ENCODE measurements at regions not wholly inside any gene's neighbourhood (a gene's known extent, or its start where the extent isn't known, plus 50 kb on each side); places are given as distances from the start of the nearest gene placed in this dataset.
"Not testable (repeated sequence)": the region's sequence is repeated elsewhere in the genome, so short reads cannot be mapped to it uniquely, and the experiment has no call there.

- TF ChIP-seq ZNF324 (tag by site-specific recombination; IDR thresholded peaks at IDR 0.05) (no peak), ZNF169 (tag by site-specific recombination; IDR thresholded peaks at IDR 0.05) (no peak), ZNF2 (tag by site-specific recombination; IDR thresholded peaks at IDR 0.05) (no peak), ZNF426 (tag by site-specific recombination; IDR thresholded peaks at IDR 0.05) (no peak), GLIS2 (tag by site-specific recombination; IDR thresholded peaks at IDR 0.05) (no peak), ZSCAN18 (tag by site-specific recombination; IDR thresholded peaks at IDR 0.05) (no peak), GLIS1 (tag by site-specific recombination; IDR thresholded peaks at IDR 0.05) (no peak), ZNF785 (tag by site-specific recombination; IDR thresholded peaks at IDR 0.05) (no peak), ZNF19 (tag by site-specific recombination; IDR thresholded peaks at IDR 0.05; ENCODE audit: low read depth) (no peak), ZSCAN16 (tag by site-specific recombination; IDR thresholded peaks at IDR 0.05) (no peak), ZNF121 (tag by site-specific recombination; IDR thresholded peaks at IDR 0.05) (no peak), ZNF707 (tag by site-specific recombination; IDR thresholded peaks at IDR 0.05) (no peak)
- TF ChIP-seq, protein P1, sequence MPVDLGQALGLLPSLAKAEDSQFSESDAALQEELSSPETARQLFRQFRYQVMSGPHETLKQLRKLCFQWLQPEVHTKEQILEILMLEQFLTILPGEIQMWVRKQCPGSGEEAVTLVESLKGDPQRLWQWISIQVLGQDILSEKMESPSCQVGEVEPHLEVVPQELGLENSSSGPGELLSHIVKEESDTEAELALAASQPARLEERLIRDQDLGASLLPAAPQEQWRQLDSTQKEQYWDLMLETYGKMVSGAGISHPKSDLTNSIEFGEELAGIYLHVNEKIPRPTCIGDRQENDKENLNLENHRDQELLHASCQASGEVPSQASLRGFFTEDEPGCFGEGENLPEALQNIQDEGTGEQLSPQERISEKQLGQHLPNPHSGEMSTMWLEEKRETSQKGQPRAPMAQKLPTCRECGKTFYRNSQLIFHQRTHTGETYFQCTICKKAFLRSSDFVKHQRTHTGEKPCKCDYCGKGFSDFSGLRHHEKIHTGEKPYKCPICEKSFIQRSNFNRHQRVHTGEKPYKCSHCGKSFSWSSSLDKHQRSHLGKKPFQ (tag by site-specific recombination; IDR thresholded peaks at IDR 0.05): no peak
- no peak overlapping the region for H3K4me3 ChIP-seq (ENCODE audit: low read depth, low read length)
- no peaks in the 10 kb centered on the region for H3K36me3 ChIP-seq (ENCODE audit: control insufficient read depth in 2 of 2, insufficient read depth in 1 of 2, low read length in 2 of 2)
- no peak overlapping the region for H3K27ac ChIP-seq (ENCODE audit: extremely low read depth, low read depth, low read length)
- CTCF ChIA-PET: no interaction called here
- POLR2A ChIA-PET: no interaction called here
- H3K9me3 ChIP-seq (ENCODE audit: control insufficient read depth, insufficient read depth, low read depth, low read length): peaks cover 2% of the 10 kb centered on the region
- H3K4me1 ChIP-seq (ENCODE audit: control insufficient read depth, insufficient read depth, low read length): no peaks in the 10 kb centered on the region
These were observed 99.0 kb upstream of the MEF2A start for GRCh38 chr15:99466701-99467337.

DNA sequence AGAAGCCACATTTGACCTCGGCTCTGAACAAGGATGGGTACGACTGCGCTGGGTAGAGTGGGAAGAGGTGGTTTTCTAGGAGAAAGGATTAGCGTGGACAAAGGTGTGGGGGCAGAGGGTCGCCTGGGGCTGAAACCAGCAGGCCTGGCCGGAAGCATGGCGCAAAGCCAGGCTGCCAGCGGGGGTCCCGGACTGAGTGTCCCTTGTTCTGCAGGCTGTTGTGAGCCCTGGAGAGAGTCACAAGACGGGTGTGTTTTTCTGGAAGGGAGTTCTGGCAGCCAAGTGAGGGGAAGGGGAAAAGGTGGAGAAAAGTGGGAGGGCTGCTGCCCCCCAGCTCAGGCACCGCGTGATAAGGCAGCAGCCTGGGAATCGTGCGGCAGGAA lies 98.5 kb upstream of the MEF2A start:
- peaks cover 2% of the 10 kb centered on the region for H3K9me3 ChIP-seq (ENCODE audit: control insufficient read depth, insufficient read depth, low read depth, low read length)
- H3K4me1 ChIP-seq (ENCODE audit: control insufficient read depth, insufficient read depth, low read length): no peaks in the 10 kb centered on the region
- ChIA-PET POLR2A (no interaction called here), CTCF (interaction anchor here (1.0 kb wide), 1 partner anchor 10 kb away, joined by 3 read pairs; no protein-coding TSS in a partner anchor)
- no peak for TF ChIP-seq MYNN (tag by site-specific recombination; IDR thresholded peaks at IDR 0.05; ENCODE audit: borderline replicate concordance)
- no peak overlapping the region for H3K27ac ChIP-seq (ENCODE audit: extremely low read depth, low read depth, low read length)
- H3K4me3 ChIP-seq (ENCODE audit: low read depth, low read length): no peak overlapping the region
- no peaks in the 10 kb centered on the region for H3K36me3 ChIP-seq (ENCODE audit: control insufficient read depth in 2 of 2, insufficient read depth in 1 of 2, low read length in 2 of 2)

- no peaks in the 10 kb centered on the region for H3K4me1 ChIP-seq (ENCODE audit: control insufficient read depth, insufficient read depth, low read length)
- H3K4me3 ChIP-seq (ENCODE audit: low read depth, low read length): no peak overlapping the region
- TF ChIP-seq ZNF248 (tag by site-specific recombination; IDR thresholded peaks at IDR 0.05): no peak
- no peak for TF ChIP-seq TRIM28 (IDR thresholded peaks at IDR 0.05; ENCODE audit: borderline replicate concordance, low read length)
- TF ChIP-seq ZNF311 (tag by site-specific recombination; IDR thresholded peaks at IDR 0.05; ENCODE audit: borderline replicate concordance): no peak
- no peak for TF ChIP-seq ZNF169 (tag by site-specific recombination; IDR thresholded peaks at IDR 0.05)
- no peak for TF ChIP-seq ZNF785 (tag by site-specific recombination; IDR thresholded peaks at IDR 0.05)
- TF ChIP-seq ZNF266 (tag by site-specific recombination; IDR thresholded peaks at IDR 0.05; ENCODE audit: low read depth): no peak
- no peak for TF ChIP-seq ZNF148 (tag by site-specific recombination; IDR thresholded peaks at IDR 0.05; ENCODE audit: borderline replicate concordance)
- H3K9me3 ChIP-seq (ENCODE audit: control insufficient read depth, insufficient read depth, low read depth, low read length): peaks cover 2% of the 10 kb centered on the region
- H3K27ac ChIP-seq (ENCODE audit: extremely low read depth, low read depth, low read length): no peak overlapping the region
- no peaks in the 10 kb centered on the region for H3K36me3 ChIP-seq (ENCODE audit: control insufficient read depth in 2 of 2, insufficient read depth in 1 of 2, low read length in 2 of 2)
- ChIA-PET POLR2A (no interaction called here), CTCF (interaction anchor here (1.0 kb wide), 1 partner anchor 9 kb away, joined by 3 read pairs; no protein-coding TSS in a partner anchor)
These were observed 97.8 kb upstream of the MEF2A start for GRCh38 chr15:99467853-99468464.

GRCh38 chr15:99470204-99470603 lies 95.6 kb upstream of the MEF2A start:
- POLR2A ChIA-PET; H3K36me3 ChIP-seq (ENCODE audit: control insufficient read depth in 2 of 2, insufficient read depth in 1 of 2, low read length in 2 of 2); H3K27ac ChIP-seq (ENCODE audit: extremely low read depth, low read depth, low read length); H3K9me3 ChIP-seq (ENCODE audit: control insufficient read depth, insufficient read depth, low read depth, low read length); H3K4me1 ChIP-seq (ENCODE audit: control insufficient read depth, insufficient read depth, low read length); CTCF ChIA-PET; H3K4me3 ChIP-seq (ENCODE audit: low read depth, low read length): not testable (repeated sequence)

All from HEK293 (cell line).